ENCODE measurements at regions not wholly inside any gene's neighbourhood (a gene's known extent, or its start where the extent isn't known, plus 50 kb on each side); places are given as distances from the start of the nearest gene placed in this dataset.

GRCh38 chr18:7381307-7381706 is 150.4 kb downstream of the LRRC30 start:
- TF ChIP-seq, protein P1, sequence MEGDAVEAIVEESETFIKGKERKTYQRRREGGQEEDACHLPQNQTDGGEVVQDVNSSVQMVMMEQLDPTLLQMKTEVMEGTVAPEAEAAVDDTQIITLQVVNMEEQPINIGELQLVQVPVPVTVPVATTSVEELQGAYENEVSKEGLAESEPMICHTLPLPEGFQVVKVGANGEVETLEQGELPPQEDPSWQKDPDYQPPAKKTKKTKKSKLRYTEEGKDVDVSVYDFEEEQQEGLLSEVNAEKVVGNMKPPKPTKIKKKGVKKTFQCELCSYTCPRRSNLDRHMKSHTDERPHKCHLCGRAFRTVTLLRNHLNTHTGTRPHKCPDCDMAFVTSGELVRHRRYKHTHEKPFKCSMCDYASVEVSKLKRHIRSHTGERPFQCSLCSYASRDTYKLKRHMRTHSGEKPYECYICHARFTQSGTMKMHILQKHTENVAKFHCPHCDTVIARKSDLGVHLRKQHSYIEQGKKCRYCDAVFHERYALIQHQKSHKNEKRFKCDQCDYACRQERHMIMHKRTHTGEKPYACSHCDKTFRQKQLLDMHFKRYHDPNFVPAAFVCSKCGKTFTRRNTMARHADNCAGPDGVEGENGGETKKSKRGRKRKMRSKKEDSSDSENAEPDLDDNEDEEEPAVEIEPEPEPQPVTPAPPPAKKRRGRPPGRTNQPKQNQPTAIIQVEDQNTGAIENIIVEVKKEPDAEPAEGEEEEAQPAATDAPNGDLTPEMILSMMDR (IDR thresholded peaks at IDR 0.05; ENCODE audit: unreplicated experiment), result no peak
- Mint-ChIP-seq H3K27me3 (ENCODE audit: insufficient read depth, unreplicated experiment) (no peaks in the 10 kb centered on the region), H3K36me3 (ENCODE audit: insufficient read depth, unreplicated experiment) (no peaks in the 10 kb centered on the region), H3K27ac (ENCODE audit: low read depth, unreplicated experiment) (no peak overlapping the region), H3K9me3 (ENCODE audit: unreplicated experiment) (no peaks in the 10 kb centered on the region), H3K4me1 (ENCODE audit: insufficient read depth, unreplicated experiment) (no peaks in the 10 kb centered on the region), H3K4me3 (ENCODE audit: unreplicated experiment) (no peak overlapping the region)
- CTCF ChIA-PET, result no interaction called here
- BruUV-seq (replicated peaks), result no TSS peak
- POLR2A ChIA-PET, result no interaction called here
- intact Hi-C loops (cut with micrococcal nuclease), result no loop called here
- no peak for DNase-seq (ENCODE audit: unreplicated experiment)

GRCh38 chr18:7382328-7383001 is 151.6 kb downstream of the LRRC30 start:
- Mint-ChIP-seq H3K9me3 (ENCODE audit: unreplicated experiment) (no peaks in the 10 kb centered on the region), H3K4me3 (ENCODE audit: unreplicated experiment) (no peak overlapping the region), H3K27me3 (ENCODE audit: insufficient read depth, unreplicated experiment) (no peaks in the 10 kb centered on the region), H3K36me3 (ENCODE audit: insufficient read depth, unreplicated experiment) (no peaks in the 10 kb centered on the region), H3K27ac (ENCODE audit: low read depth, unreplicated experiment) (no peak overlapping the region), H3K4me1 (ENCODE audit: insufficient read depth, unreplicated experiment) (no peaks in the 10 kb centered on the region)
- POLR2A ChIA-PET, result interaction anchor here (0.6 to 0.7 kb wide), 2 partner anchors 24 to 158 kb away, joined by 3 to 4 read pairs; no protein-coding TSS in a partner anchor
- no peak for DNase-seq (ENCODE audit: unreplicated experiment)
- TF ChIP-seq, protein P1 (IDR thresholded peaks at IDR 0.05; ENCODE audit: unreplicated experiment), result no peak
- intact Hi-C loops (cut with micrococcal nuclease), result no loop called here
- CTCF ChIA-PET, result no interaction called here
- no TSS peak for BruUV-seq (replicated peaks)

DNA sequence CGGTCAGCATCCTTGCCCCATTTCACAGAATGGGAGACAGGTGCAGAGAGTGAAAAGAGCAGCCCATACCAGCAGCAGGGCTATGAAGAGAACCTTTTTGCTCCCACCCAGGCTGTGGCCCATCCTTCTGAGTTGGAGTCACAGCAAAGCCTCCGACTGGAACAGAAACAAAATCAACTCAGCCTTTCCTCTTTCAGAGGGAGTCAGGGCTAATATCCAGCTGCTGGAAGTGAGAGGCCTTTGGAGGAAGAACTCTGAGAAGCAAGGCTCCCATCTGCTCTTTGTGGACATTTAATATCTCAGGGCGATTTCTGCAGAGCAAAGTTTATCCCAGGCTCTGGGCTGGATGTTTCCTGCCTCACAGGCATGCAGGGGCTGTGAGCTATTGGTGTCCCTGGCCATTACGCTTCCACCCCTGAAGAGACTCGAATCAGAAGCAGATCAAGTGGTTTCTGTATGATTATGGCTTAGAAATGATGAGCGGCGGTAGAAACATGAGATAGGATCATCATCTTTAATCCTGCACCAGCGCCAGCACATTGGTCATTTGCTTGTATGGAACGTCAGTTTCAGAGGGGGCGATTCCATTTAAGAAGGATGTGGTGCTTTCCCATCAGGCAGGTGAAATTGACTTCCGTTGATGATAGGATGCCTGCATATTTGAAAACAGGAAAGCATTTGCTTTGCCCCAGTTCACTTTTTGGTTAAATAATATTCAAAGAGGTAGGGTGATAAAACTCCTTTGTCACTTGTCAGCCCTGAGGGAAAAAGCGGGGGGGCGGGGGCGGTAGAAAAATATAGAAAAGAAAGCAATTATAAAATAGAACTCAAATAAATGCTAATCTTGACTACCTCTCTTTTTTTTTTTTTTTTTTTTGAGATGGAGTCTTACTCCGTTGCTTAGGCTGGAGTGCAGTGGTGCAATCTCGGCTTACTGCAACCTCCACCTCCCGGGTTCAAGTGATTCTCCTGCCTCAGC is 152.4 kb downstream of the LRRC30 start:
- no peak overlapping the region for H3K27ac Mint-ChIP-seq (ENCODE audit: low read depth, unreplicated experiment)
- H3K4me1 Mint-ChIP-seq (ENCODE audit: insufficient read depth, unreplicated experiment), result no peaks in the 10 kb centered on the region
- no peaks in the 10 kb centered on the region for H3K36me3 Mint-ChIP-seq (ENCODE audit: insufficient read depth, unreplicated experiment)
- no TSS peak for BruUV-seq (replicated peaks)
- no peaks in the 10 kb centered on the region for H3K27me3 Mint-ChIP-seq (ENCODE audit: insufficient read depth, unreplicated experiment)
- DNase-seq (ENCODE audit: unreplicated experiment), result no peak
- ChIA-PET CTCF (interaction anchor here (0.6 kb wide), 1 partner anchor 135 kb away, joined by 3 read pairs; no protein-coding TSS in a partner anchor), POLR2A (interaction anchor here (0.6 kb wide), 1 partner anchor 157 kb away, joined by 4 read pairs; no protein-coding TSS in a partner anchor)
- TF ChIP-seq, protein P1 (IDR thresholded peaks at IDR 0.05; ENCODE audit: unreplicated experiment), result no peak
- H3K4me3 Mint-ChIP-seq (ENCODE audit: unreplicated experiment), result no peak overlapping the region
- H3K9me3 Mint-ChIP-seq (ENCODE audit: unreplicated experiment), result no peaks in the 10 kb centered on the region
- intact Hi-C loops (cut with micrococcal nuclease), result no loop called here

- intact Hi-C loops (cut with micrococcal nuclease), result no loop called here
- Mint-ChIP-seq H3K9me3 (ENCODE audit: unreplicated experiment) (no peaks in the 10 kb centered on the region), H3K36me3 (ENCODE audit: insufficient read depth, unreplicated experiment) (no peaks in the 10 kb centered on the region), H3K27me3 (ENCODE audit: insufficient read depth, unreplicated experiment) (no peaks in the 10 kb centered on the region), H3K4me3 (ENCODE audit: unreplicated experiment) (no peak overlapping the region), H3K27ac (ENCODE audit: low read depth, unreplicated experiment) (no peak overlapping the region), H3K4me1 (ENCODE audit: insufficient read depth, unreplicated experiment) (peaks cover 5% of the 10 kb centered on the region)
- TF ChIP-seq, protein P1 (IDR thresholded peaks at IDR 0.05; ENCODE audit: unreplicated experiment), result no peak
- DNase-seq (ENCODE audit: unreplicated experiment), result no peak
- BruUV-seq (replicated peaks), result no TSS peak
- ChIA-PET CTCF (no interaction called here), POLR2A (no interaction called here)
Measured at GRCh38 chr18:7388741-7389140, 157.9 kb downstream of the LRRC30 start.
